WTC11 (cell line): ENCODE measurements at regions not wholly inside any gene's neighbourhood (a gene's known extent, or its start where the extent isn't known, plus 50 kb on each side); places are given as distances from the start of the nearest gene placed in this dataset.

ENCODE experiments used
- CREB1 ChIP-seq: sonication (generic); formaldehyde crosslinking; IDR thresholded peaks from 2 replicates; pipeline ENCODE4 v1.8.0; 2023; ENCODE audit warnings: mild to moderate bottlenecking, missing genetic modification reagents
- CTCF ChIP-seq: fragments of 200-600 bp; IDR thresholded peaks from 2 replicates; pipeline ENCODE4 v1.8.0; 2022; ENCODE audit warnings: antibody characterized with exemption
- NFE2L1 ChIP-seq: sonication (generic); formaldehyde crosslinking; IDR thresholded peaks from 2 replicates; pipeline ENCODE4 v1.8.1; 2023; ENCODE audit warnings: missing genetic modification reagents
- NFYB ChIP-seq: sonication (generic); formaldehyde crosslinking; conservative IDR thresholded peaks from 2 replicates; pipeline ENCODE4 v1.8.0; 2022; ENCODE audit warnings: low read depth, missing genetic modification reagents
- NR3C1 ChIP-seq: sonication (generic); formaldehyde crosslinking; conservative IDR thresholded peaks from 2 replicates; pipeline ENCODE4 v1.8.1; 2023; ENCODE audit warnings: low read depth, mild to moderate bottlenecking, missing genetic modification reagents
- ZNF232 ChIP-seq: sonication (generic); formaldehyde crosslinking; IDR thresholded peaks from 2 replicates; pipeline ENCODE4 v1.8.0; 2022; ENCODE audit warnings: mild to moderate bottlenecking, missing genetic modification reagents
- ZNF396 ChIP-seq: fragments of 250-450 bp; sonication (Bioruptor Pico); IDR thresholded peaks from 2 replicates; pipeline ENCODE4 v1.8.0; 2021; ENCODE audit warnings: mild to moderate bottlenecking, moderate library complexity, borderline replicate concordance
- ZSCAN18 ChIP-seq: fragments of 250-450 bp; sonication (Bioruptor Pico); IDR thresholded peaks from 2 replicates; pipeline ENCODE4 v2.1.2; 2022; ENCODE audit warnings: mild to moderate bottlenecking, moderate library complexity

- TF ChIP-seq NFE2L1 (CRISPR knock-in tag) (no peak), NR3C1 (CRISPR knock-in tag) (no peak), ZNF396 (CRISPR knock-in tag) (no peak), CREB1 (CRISPR knock-in tag) (no peak), ZSCAN18 (no peak), CTCF (no peak), NFYB (CRISPR knock-in tag) (no peak), ZNF232 (CRISPR knock-in tag) (no peak)
Measured at GRCh38 chr18:47343291-47343690, 91.8 kb upstream of the SKOR2 start.
